Keratinocyte (primary cell): ENCODE measurements at regions not wholly inside any gene's neighbourhood (a gene's known extent, or its start where the extent isn't known, plus 50 kb on each side); places are given as distances from the start of the nearest gene placed in this dataset.

ENCODE experiments used
- DNase-seq: peaks from one replicate; pipeline ENCODE4 v3.0.0-alpha.2; 2011; ENCODE audit warnings: low read depth, missing footprints, low spot score
- FAIRE-seq: peaks from 2 replicates; lab custom pipeline; 2011; peaks lifted over from hg19 to GRCh38; lab: Jason Lieb, UNC
- H2AFZ ChIP-seq: 2 replicates; pipeline ENCODE4 v1.6.0; 2012; ENCODE audit warnings: low read length, control low read depth, inconsistent platforms; ENCODE audit not compliant: control insufficient read depth
- H3K27ac ChIP-seq: 2 replicates; pipeline ENCODE4 v1.5.1; 2011; ENCODE audit warnings: low read length; ENCODE audit not compliant: control insufficient read depth, insufficient read depth
- H3K27me3 ChIP-seq: 3 replicates; pipeline ENCODE4 v1.6.0; 2011; ENCODE audit warnings: low read length; ENCODE audit not compliant: control insufficient read depth, insufficient read depth; ENCODE audit errors: extremely low read depth
- H3K36me3 ChIP-seq, 2 experiments: 2 replicates in 1 of 2; 3 replicates in 1 of 2; pipeline ENCODE4 v1.5.1; 2011; ENCODE audit warnings: low read length in 2 of 2, mild to moderate bottlenecking in 1 of 2; ENCODE audit not compliant: control insufficient read depth in 2 of 2, insufficient read depth in 2 of 2; ENCODE audit errors: extremely low read depth in 1 of 2
- H3K4me1 ChIP-seq: 3 replicates; pipeline ENCODE4 v1.5.1; 2011; ENCODE audit warnings: low read length; ENCODE audit not compliant: control insufficient read depth, insufficient read depth; ENCODE audit errors: extremely low read depth
- H3K4me2 ChIP-seq: 3 replicates; pipeline ENCODE4 v1.6.0; 2011; ENCODE audit warnings: low read depth, low read length; ENCODE audit not compliant: control insufficient read depth, insufficient read depth; ENCODE audit errors: extremely low read depth
- H3K4me3 ChIP-seq, 3 experiments: fragments of 200-600 bp in 1 of 3; sonication (generic) in 1 of 3; 2 replicates in 2 of 3; 3 replicates in 1 of 3; pipeline ENCODE4 v1.5.1; 2011 to 2016; ENCODE audit warnings: low read length in 3 of 3, mild to moderate bottlenecking in 3 of 3, control low read depth in 2 of 3, inconsistent platforms in 1 of 3, low read depth in 1 of 3, mixed read lengths in 1 of 3, mixed run types in 1 of 3, moderate library complexity in 1 of 3; ENCODE audit not compliant: control insufficient read depth in 2 of 3, insufficient read depth in 2 of 3; ENCODE audit errors: extremely low read depth in 1 of 3
- H3K79me2 ChIP-seq: 2 replicates; pipeline ENCODE4 v1.6.0; 2012; ENCODE audit warnings: low read length; ENCODE audit not compliant: control insufficient read depth, insufficient read depth
- H3K9ac ChIP-seq: 3 replicates; pipeline ENCODE4 v1.6.0; 2011; ENCODE audit warnings: low read length; ENCODE audit not compliant: control insufficient read depth, insufficient read depth; ENCODE audit errors: extremely low read depth
- H3K9me1 ChIP-seq: 3 replicates; pipeline ENCODE4 v1.6.0; 2011; ENCODE audit warnings: low read length; ENCODE audit not compliant: control insufficient read depth, insufficient read depth; ENCODE audit errors: extremely low read depth
- H3K9me3 ChIP-seq: 2 replicates; pipeline ENCODE4 v1.5.1; 2012; ENCODE audit warnings: low read depth, low read length; ENCODE audit not compliant: control insufficient read depth
- H4K20me1 ChIP-seq: 3 replicates; pipeline ENCODE4 v1.6.0; 2011; ENCODE audit warnings: low read length; ENCODE audit not compliant: control insufficient read depth, insufficient read depth; ENCODE audit errors: extremely low read depth
- EZH2 ChIP-seq: IDR thresholded peaks from one replicate; pipeline ENCODE4 v1.6.1; 2012; ENCODE audit warnings: inconsistent platforms, mild to moderate bottlenecking, low read length, moderate library complexity
- dilution Hi-C: fragments of 300-500 bp; cut with MboI; formaldehyde crosslinking; loops from one replicate; pipeline ENCODE4 v1.7.0; 2020; ENCODE audit warnings: low sequenced_read_pairs; ENCODE audit not compliant: extremely low pct_ligation_motif_present
- TF ChIP-seq, protein P1 (sequence below), 3 experiments: IDR thresholded peaks in 1 of 3; conservative IDR thresholded peaks in 1 of 3; optimal IDR thresholded peaks in 1 of 3; 2 replicates in 2 of 3; 3 replicates in 1 of 3; pipeline versions ENCODE3 to v1.5.1; 2011; ENCODE audit warnings: low read length in 3 of 3, mild to moderate bottlenecking in 3 of 3, moderate library complexity in 2 of 3, control low read depth in 1 of 3, inconsistent platforms in 1 of 3; ENCODE audit not compliant: insufficient read depth in 2 of 3; ENCODE audit errors: extremely low read depth in 1 of 3

GRCh38 chrX:10984213-10984612, 126.9 kb upstream of the HCCS start:
- H3K27me3 ChIP-seq: no peaks in the 10 kb centered on the region
- FAIRE-seq (no peak), DNase-seq (no peak)
- dilution Hi-C loops: no loop called here
- H2AFZ ChIP-seq: no peak overlapping the region
- TF ChIP-seq EZH2: no peak
- TF ChIP-seq, protein P1, sequence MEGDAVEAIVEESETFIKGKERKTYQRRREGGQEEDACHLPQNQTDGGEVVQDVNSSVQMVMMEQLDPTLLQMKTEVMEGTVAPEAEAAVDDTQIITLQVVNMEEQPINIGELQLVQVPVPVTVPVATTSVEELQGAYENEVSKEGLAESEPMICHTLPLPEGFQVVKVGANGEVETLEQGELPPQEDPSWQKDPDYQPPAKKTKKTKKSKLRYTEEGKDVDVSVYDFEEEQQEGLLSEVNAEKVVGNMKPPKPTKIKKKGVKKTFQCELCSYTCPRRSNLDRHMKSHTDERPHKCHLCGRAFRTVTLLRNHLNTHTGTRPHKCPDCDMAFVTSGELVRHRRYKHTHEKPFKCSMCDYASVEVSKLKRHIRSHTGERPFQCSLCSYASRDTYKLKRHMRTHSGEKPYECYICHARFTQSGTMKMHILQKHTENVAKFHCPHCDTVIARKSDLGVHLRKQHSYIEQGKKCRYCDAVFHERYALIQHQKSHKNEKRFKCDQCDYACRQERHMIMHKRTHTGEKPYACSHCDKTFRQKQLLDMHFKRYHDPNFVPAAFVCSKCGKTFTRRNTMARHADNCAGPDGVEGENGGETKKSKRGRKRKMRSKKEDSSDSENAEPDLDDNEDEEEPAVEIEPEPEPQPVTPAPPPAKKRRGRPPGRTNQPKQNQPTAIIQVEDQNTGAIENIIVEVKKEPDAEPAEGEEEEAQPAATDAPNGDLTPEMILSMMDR (optimal IDR thresholded peaks at IDR 0.05 in 1 of 3, IDR thresholded peaks at IDR 0.05 in 1 of 3, conservative IDR thresholded peaks at IDR 0.05 in 1 of 3; ENCODE audit: extremely low read depth in 1 of 3, insufficient read depth in 2 of 3, low read length in 3 of 3): no peak
- H3K9ac ChIP-seq: no peak overlapping the region
- H3K4me2 ChIP-seq: no peak overlapping the region
- H3K9me1 ChIP-seq: no peaks in the 10 kb centered on the region
- H3K79me2 ChIP-seq: no peaks in the 10 kb centered on the region
- no peaks in the 10 kb centered on the region for H3K4me1 ChIP-seq
- no peak overlapping the region for H3K27ac ChIP-seq
- H4K20me1 ChIP-seq: no peaks in the 10 kb centered on the region
- H3K4me3 ChIP-seq: no peak overlapping the region
- H3K36me3 ChIP-seq: no peaks in the 10 kb centered on the region
- no peaks in the 10 kb centered on the region for H3K9me3 ChIP-seq

- Histone ChIP-seq H3K4me2 (no peak overlapping the region), H3K27ac (no peak overlapping the region), H3K9me1 (no peaks in the 10 kb centered on the region), H3K4me3 (no peak overlapping the region), H3K9me3 (no peaks in the 10 kb centered on the region), H4K20me1 (no peaks in the 10 kb centered on the region), H3K27me3 (no peaks in the 10 kb centered on the region), H3K9ac (no peak overlapping the region), H3K36me3 (no peaks in the 10 kb centered on the region), H3K79me2 (no peaks in the 10 kb centered on the region), H2AFZ (no peak overlapping the region), H3K4me1 (no peaks in the 10 kb centered on the region)
- dilution Hi-C loops: no loop called here
- DNase-seq (no peak), FAIRE-seq (no peak)
- TF ChIP-seq, protein P1 (optimal IDR thresholded peaks at IDR 0.05 in 1 of 3, IDR thresholded peaks at IDR 0.05 in 1 of 3, conservative IDR thresholded peaks at IDR 0.05 in 1 of 3; ENCODE audit: extremely low read depth in 1 of 3, insufficient read depth in 2 of 3, low read length in 3 of 3): no peak
- no peak for TF ChIP-seq EZH2
Measured at GRCh38 chrX:10986616-10987015, 124.5 kb upstream of the HCCS start.
